AML-193 (cell line): ENCODE measurements at regions not wholly inside any gene's neighbourhood (a gene's known extent, or its start where the extent isn't known, plus 50 kb on each side); places are given as distances from the start of the nearest gene placed in this dataset.

ENCODE experiments used
- DNase-seq, 2 experiments: peaks; one replicate each; lab custom pipeline; 2025; lab: John Stamatoyannopoulos, UW

GRCh38 chr3:186411994-186412393, 50.0 kb upstream of the DGKG start:
- DNase-seq, result no peak
